ENCODE measurements at regions not wholly inside any gene's neighbourhood (a gene's known extent, or its start where the extent isn't known, plus 50 kb on each side); places are given as distances from the start of the nearest gene placed in this dataset.

GRCh38 chr12:98274430-98275130, 240.8 kb upstream of the TMPO start:
- TF ChIP-seq, protein P1, sequence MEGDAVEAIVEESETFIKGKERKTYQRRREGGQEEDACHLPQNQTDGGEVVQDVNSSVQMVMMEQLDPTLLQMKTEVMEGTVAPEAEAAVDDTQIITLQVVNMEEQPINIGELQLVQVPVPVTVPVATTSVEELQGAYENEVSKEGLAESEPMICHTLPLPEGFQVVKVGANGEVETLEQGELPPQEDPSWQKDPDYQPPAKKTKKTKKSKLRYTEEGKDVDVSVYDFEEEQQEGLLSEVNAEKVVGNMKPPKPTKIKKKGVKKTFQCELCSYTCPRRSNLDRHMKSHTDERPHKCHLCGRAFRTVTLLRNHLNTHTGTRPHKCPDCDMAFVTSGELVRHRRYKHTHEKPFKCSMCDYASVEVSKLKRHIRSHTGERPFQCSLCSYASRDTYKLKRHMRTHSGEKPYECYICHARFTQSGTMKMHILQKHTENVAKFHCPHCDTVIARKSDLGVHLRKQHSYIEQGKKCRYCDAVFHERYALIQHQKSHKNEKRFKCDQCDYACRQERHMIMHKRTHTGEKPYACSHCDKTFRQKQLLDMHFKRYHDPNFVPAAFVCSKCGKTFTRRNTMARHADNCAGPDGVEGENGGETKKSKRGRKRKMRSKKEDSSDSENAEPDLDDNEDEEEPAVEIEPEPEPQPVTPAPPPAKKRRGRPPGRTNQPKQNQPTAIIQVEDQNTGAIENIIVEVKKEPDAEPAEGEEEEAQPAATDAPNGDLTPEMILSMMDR (IDR thresholded peaks at IDR 0.05) = no peak
- no peak for TF ChIP-seq EZH2 (IDR thresholded peaks at IDR 0.05)
